ENCODE measurements at regions not wholly inside any gene's neighbourhood (a gene's known extent, or its start where the extent isn't known, plus 50 kb on each side); places are given as distances from the start of the nearest gene placed in this dataset.

DNA sequence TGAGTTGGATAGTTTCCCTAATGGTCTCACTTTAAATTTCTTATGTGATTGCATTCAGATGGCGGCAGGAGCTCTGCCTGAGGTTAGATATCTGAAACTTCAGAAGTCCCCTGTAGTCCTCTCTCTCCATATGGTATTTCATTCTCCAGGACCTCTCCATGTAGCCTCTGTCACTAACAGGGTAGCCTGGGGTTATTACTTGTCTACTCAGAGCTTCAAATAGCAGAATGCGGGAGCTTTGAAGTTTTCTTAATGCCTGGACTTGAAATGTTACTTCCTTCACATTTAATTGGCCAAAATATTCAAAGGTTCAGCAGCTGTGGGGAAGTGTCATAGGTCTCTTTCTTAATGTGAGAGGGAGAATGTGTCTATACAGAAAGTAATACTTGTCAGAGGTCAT, 1370.4 kb downstream of the GRIK2 start:
- TF ChIP-seq POLR2A (IDR thresholded peaks at IDR 0.05; ENCODE audit: low read depth, low read length) = no peak
- TF ChIP-seq, protein P1, sequence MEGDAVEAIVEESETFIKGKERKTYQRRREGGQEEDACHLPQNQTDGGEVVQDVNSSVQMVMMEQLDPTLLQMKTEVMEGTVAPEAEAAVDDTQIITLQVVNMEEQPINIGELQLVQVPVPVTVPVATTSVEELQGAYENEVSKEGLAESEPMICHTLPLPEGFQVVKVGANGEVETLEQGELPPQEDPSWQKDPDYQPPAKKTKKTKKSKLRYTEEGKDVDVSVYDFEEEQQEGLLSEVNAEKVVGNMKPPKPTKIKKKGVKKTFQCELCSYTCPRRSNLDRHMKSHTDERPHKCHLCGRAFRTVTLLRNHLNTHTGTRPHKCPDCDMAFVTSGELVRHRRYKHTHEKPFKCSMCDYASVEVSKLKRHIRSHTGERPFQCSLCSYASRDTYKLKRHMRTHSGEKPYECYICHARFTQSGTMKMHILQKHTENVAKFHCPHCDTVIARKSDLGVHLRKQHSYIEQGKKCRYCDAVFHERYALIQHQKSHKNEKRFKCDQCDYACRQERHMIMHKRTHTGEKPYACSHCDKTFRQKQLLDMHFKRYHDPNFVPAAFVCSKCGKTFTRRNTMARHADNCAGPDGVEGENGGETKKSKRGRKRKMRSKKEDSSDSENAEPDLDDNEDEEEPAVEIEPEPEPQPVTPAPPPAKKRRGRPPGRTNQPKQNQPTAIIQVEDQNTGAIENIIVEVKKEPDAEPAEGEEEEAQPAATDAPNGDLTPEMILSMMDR (IDR thresholded peaks at IDR 0.05; ENCODE audit: extremely low read depth in 1 of 2, insufficient read depth in 1 of 2, low read depth in 1 of 2, low read length in 2 of 2) = no peak
- no peak for TF ChIP-seq FOS (IDR thresholded peaks at IDR 0.05; ENCODE audit: borderline replicate concordance, insufficient read depth, low read length)
- TF ChIP-seq MYC (IDR thresholded peaks at IDR 0.05; ENCODE audit: low read depth, low read length) = no peak
- no peak for TF ChIP-seq POLR2AphosphoS5 (IDR thresholded peaks at IDR 0.05; ENCODE audit: insufficient read depth, low read depth, low read length)
- no peak for TF ChIP-seq EZH2 (IDR thresholded peaks at IDR 0.05; ENCODE audit: borderline replicate concordance, low read depth, low read length, severe bottlenecking)
- TF ChIP-seq, protein P2, sequence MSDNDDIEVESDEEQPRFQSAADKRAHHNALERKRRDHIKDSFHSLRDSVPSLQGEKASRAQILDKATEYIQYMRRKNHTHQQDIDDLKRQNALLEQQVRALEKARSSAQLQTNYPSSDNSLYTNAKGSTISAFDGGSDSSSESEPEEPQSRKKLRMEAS (IDR thresholded peaks at IDR 0.05; ENCODE audit: insufficient read depth, insufficient read length) = no peak

All from endothelial cell of umbilical vein (primary cell).